ENCODE measurements at regions not wholly inside any gene's neighbourhood (a gene's known extent, or its start where the extent isn't known, plus 50 kb on each side); places are given as distances from the start of the nearest gene placed in this dataset.

DNA sequence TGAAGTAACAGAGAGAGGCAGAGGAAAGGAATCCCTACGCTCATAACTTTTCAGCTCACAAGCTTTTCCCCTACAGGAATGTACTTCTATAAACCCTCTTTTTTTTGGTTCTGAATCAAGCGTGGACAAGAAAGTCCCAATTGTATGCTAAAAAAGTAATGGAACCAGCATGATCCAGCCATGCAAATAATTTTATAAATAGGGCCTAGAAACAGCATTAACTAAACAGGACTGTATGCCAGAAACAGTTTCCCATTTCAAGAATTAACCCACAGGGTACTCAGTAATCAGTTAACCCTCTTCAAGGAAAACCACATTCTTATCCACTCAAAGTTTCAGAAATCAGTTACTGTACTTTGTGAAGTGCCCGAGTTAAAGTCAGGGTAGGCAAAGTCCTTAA, 87.0 kb upstream of the HMGCLL1 start:
- no peak for TF ChIP-seq EZH2 (IDR thresholded peaks at IDR 0.05; ENCODE audit: insufficient read depth, poor library complexity, severe bottlenecking)
- TF ChIP-seq EZH2phosphoT487 (IDR thresholded peaks at IDR 0.05; ENCODE audit: insufficient read depth, low read depth), result no peak
